Stimulated activated CD8-positive, alpha-beta memory T cell treated with anti-CD3 and anti-CD28 coated beads, Interleukin-7, amount 100 ng/mL, for 24 hours (primary cell): ENCODE measurements at regions not wholly inside any gene's neighbourhood (a gene's known extent, or its start where the extent isn't known, plus 50 kb on each side); places are given as distances from the start of the nearest gene placed in this dataset.

Experiments
- DNase-seq: peaks from one replicate; pipeline ENCODE4 v3.0.0-alpha.2; 2020; ENCODE audit warnings: low read depth

DNA sequence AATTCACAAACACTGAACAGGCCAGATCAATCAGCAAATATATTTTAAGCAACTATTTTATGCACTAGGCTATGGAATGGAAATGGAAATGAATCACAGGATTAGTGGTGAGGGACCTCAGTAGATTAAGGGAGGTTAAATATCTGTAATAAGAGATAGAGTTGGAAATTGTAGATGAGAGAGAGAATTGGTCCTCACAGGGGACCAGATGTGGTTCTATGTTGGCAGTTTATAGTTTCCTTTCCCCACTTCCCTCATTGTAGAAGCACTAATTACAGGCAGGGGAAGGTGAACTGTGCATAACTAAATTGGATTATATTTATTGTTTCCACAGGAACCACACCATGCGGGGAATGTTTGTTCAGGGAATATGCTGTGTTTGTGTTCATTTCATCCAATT, 496.2 kb downstream of the ARHGEF28 start:
- DNase-seq: no peak

- DNase-seq: no peak
Measured at GRCh38 chr5:74120585-74120984, 494.6 kb downstream of the ARHGEF28 start.

GRCh38 chr5:74118071-74118470, 492.1 kb downstream of the ARHGEF28 start:
- DNase-seq: no peak

GRCh38 chr5:74116984-74117383, 491.0 kb downstream of the ARHGEF28 start:
- DNase-seq: no peak

- DNase-seq: no peak
Measured at GRCh38 chr5:74116266-74116665, 490.3 kb downstream of the ARHGEF28 start.

GRCh38 chr5:74113927-74114326, 487.9 kb downstream of the ARHGEF28 start:
- DNase-seq: no peak

GRCh38 chr5:74113196-74113540, 487.2 kb downstream of the ARHGEF28 start:
- no peak for DNase-seq

GRCh38 chr5:74112372-74113195, 486.6 kb downstream of the ARHGEF28 start:
- DNase-seq: no peak

DNA sequence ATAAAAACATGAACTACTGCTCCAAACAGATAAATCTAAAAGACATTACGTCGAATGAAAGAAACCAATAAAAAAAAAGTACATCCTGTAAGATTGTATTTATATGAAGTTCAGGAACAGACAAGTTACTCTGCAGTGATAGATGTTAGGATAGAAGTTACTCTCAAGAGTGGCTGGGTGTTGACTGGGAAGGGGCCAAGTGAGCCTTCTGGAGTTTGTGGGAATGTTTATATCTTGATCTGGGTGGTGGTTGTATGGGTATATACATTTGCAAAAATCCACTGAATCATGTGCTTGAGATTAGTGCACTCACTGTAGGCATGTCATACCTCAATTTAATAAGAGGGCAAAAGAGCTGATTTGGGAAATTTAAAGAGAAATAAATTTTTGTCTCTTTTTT, 485.8 kb downstream of the ARHGEF28 start:
- no peak for DNase-seq

GRCh38 chr5:74109344-74109743, 483.3 kb downstream of the ARHGEF28 start:
- no peak for DNase-seq

- DNase-seq: no peak
Measured at GRCh38 chr5:74107899-74108298, 481.9 kb downstream of the ARHGEF28 start.

DNA sequence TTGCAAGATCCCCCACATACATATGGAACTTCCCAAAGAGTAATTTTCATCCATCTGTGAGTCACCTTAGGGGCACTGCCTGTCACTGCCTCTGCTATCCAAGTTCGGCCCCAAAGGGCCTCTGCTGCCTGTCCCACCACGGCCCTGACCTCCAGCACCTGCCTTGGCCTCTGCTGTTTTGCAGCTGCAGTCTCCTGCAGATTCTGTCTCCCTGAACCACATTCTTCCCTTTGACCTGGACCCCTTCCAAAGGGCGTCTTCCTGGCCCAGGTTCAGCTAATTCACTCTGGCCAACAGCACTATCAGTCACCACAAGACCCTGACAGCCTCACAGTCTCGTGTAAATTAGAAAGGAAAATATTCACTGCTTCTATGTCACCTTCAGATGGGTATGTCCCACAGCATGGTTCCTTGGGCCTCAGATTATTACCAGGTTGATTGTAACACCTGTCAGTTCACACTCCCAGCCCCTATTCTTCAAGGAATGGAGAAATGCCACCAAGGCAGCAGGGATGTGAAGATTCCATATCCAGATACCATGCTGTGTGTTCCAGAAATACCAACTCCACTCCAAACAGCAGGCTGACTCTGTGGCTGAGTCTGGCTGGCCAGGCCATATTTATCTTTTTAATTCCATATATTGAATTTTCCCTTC, 479.3 kb downstream of the ARHGEF28 start:
- no peak for DNase-seq

DNA sequence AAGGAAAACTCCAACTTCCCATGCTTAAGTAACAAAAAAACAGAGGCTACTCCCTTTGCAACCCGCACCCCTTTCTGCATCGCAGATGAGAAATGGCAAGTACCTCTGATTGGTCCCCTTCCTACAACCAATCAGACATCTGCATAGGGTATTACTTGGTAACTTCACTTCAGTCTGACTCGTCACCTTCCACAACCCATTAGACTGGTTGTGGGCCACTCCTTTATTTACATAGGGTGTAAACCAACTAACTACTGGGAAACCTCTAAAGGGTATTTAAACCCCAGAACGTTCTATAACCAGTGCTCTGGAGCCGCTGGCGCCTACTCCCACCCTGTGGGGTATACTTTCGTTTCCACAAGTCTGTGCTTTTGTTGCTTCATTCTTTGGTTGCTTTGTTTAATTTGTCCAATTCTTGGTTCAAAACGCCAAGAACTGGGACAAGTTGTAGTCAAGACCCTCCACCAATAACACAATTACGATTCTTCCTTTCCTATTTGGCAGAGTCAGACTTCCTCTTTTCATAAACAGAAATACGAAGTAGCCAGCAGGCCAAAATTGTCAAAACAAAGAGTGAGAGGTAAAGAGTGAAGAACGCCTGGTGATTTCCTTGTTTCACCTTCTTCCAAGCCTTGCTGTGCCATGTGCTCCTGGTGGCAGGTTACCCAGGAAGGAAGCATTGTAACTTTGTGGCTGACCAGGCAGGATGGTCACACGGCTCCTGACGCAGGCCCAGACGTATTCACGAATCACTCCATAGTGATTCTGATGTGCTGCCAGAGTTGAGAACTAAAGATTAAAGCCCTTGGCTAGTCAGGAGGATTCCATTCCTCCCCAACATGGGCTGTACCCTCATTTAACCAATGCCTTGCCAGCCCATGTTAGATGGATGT, 477.4 kb downstream of the ARHGEF28 start:
- DNase-seq: no peak

GRCh38 chr5:74100268-74100665, 474.3 kb downstream of the ARHGEF28 start:
- no peak for DNase-seq

DNA sequence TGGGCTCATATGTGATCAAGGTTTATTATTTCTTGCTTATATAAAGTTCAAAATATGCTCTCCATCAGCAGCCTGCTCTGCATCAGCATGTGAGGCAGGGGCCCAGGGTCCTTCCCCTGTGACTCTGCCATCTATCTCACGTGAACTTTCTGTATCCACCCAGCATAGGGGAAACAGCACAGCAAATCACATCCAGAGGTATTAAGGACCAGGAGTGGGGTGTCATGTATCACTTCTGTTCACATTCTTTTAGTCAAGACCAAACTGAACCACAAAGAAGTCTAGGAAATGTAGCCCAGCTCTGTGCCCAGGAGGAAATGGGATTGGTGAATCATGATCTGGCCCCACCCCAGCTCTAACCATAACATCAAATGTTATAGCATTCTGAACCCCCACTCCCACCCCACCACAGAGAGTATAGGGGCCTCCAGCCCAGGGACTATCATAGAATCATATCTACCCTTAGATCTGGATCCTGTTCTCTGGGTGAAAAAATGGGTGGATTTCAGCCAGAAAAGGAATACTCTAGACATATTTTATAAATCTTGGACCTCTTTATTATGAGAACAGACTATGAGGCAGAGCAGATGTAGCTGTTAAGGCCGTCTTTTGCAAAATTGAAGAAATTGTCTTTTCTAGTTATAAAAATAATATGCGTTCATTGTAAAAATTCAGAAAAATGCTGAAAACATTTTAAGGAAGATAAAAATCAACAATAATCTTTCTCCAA, 473.7 kb downstream of the ARHGEF28 start:
- no peak for DNase-seq

- DNase-seq: no peak
Measured at GRCh38 chr5:74098941-74099340, 472.9 kb downstream of the ARHGEF28 start.

- DNase-seq: no peak
Measured at GRCh38 chr5:74098456-74098855, 472.5 kb downstream of the ARHGEF28 start.

DNA sequence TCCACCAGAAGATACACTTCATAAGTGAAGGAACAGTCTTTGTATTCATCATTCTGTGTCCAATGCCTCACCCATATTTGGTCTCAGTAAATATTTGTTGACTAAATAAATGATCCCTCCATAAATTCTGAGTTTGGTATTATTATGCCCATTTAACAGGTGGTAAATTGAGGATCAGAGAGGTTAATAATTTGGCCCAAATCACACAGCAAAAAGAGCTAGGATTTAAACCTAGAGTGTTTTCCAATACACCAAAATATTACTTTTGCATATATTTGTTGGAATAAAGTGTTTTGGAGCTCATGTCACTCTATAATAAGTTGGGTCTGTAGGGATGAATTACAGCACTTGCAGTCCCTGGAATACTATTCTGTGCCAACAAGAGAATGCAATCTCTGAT, 470.3 kb downstream of the ARHGEF28 start:
- DNase-seq: no peak

- no peak for DNase-seq
Measured at GRCh38 chr5:74095871-74096270, 469.9 kb downstream of the ARHGEF28 start.

- no peak for DNase-seq
Measured at GRCh38 chr5:74094782-74095108, 468.7 kb downstream of the ARHGEF28 start.

DNA sequence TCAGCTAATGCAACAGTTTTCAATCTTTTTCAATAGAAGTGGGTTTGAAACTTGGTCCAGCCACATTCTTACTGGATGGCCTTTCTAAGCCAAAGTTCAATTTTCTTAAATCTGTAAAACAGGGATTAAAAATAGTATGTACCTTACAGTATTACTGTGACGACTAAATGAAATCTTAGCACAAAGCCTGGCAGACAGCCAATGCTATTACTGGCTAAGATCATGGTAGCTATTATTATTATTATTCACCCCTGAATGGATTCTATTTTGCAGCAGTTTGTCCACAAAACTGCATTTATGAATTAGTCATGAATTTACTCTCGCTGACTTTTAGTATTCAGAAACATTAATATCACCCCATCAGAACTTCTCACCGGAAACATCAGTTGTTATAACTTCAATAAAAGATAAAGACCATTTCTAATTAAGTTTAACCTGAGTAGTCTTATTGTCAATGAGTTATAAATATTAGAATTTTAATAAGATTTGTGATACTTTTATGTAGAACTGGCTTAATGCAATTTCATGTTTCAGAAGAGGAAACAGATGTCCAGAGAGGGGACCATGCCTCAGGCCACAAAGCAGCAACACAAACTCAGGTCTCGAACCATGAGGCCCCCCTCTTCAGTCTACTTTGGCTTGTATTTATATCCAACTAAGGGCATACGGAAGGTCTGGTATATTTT, 468.2 kb downstream of the ARHGEF28 start:
- DNase-seq: no peak

DNA sequence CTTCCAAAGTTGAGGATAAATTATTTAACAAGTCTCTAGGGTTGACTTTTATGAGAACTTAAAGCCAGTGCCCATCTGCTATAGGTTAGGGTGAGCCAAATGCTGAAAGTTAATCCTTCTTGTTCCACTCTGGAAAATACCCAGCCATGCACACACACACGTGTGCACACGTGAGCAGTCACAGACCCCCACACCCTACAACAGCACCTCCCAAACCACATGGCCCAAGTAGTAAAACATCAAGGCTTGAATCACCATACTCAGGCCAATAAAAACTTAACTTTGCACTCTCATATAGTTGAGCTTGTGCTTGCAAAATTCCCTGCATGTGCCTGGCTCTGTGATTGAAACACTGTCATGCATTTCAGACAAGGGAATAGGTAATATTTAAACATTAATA, 467.6 kb downstream of the ARHGEF28 start:
- DNase-seq: no peak
